Epithelial cell of proximal tubule (primary cell): ENCODE measurements at regions not wholly inside any gene's neighbourhood (a gene's known extent, or its start where the extent isn't known, plus 50 kb on each side); places are given as distances from the start of the nearest gene placed in this dataset.
"Not testable (repeated sequence)": the region's sequence is repeated elsewhere in the genome, so short reads cannot be mapped to it uniquely, and the experiment has no call there.

Experiments used
- DNase-seq: peaks from one replicate; pipeline ENCODE4 v3.0.0-alpha.2; 2011; ENCODE audit warnings: low read depth
- H3K4me3 ChIP-seq: 2 replicates; pipeline ENCODE4 v1.5.1; 2011; ENCODE audit warnings: low read depth, mild to moderate bottlenecking, low read length
- CTCF ChIP-seq: conservative IDR thresholded peaks from 2 replicates; pipeline ENCODE4 v1.5.1; 2012; ENCODE audit warnings: low read depth, mild to moderate bottlenecking, low read length

GRCh38 chr3:154819491-154819890 is 260.6 kb upstream of the MME start:
- H3K4me3 ChIP-seq: no peak overlapping the region
- no peak for TF ChIP-seq CTCF
- DNase-seq: no peak

GRCh38 chr3:154818676-154819255 is 261.4 kb upstream of the MME start:
- no peak for TF ChIP-seq CTCF
- H3K4me3 ChIP-seq: no peak overlapping the region

GRCh38 chr3:154810017-154810416 is 270.1 kb upstream of the MME start:
- not testable (repeated sequence) for DNase-seq, H3K4me3 ChIP-seq

More at GRCh38 chr3:154818676-154819255, 261.4 kb upstream of the MME start:
- DNase-seq: no peak

GRCh38 chr3:154801729-154802128 is 278.4 kb upstream of the MME start:
- no peak overlapping the region for H3K4me3 ChIP-seq
- no peak for TF ChIP-seq CTCF
- no peak for DNase-seq

GRCh38 chr3:154799800-154800199 is 280.3 kb upstream of the MME start:
- no peak overlapping the region for H3K4me3 ChIP-seq
- no peak for DNase-seq
- no peak for TF ChIP-seq CTCF

GRCh38 chr3:154795582-154795981 is 284.5 kb upstream of the MME start:
- H3K4me3 ChIP-seq: no peak overlapping the region
- peak; percentile 81 for DNase-seq
- no peak for TF ChIP-seq CTCF

GRCh38 chr3:154794814-154795445 is 285.2 kb upstream of the MME start:
- DNase-seq: no peak
- no peak for TF ChIP-seq CTCF
- H3K4me3 ChIP-seq: no peak overlapping the region
